ENCODE measurements at regions not wholly inside any gene's neighbourhood (a gene's known extent, or its start where the extent isn't known, plus 50 kb on each side); places are given as distances from the start of the nearest gene placed in this dataset.

GRCh38 chr15:93662162-93662885 is 569.0 kb upstream of the MCTP2 start:
- in situ Hi-C loops (cut with HindIII; ENCODE audit: low pct_unique_long_range_greater_than_20kb, low sequenced_read_pairs) = no loop called here
- no peak for TF ChIP-seq JUND (IDR thresholded peaks at IDR 0.05; ENCODE audit: low read depth)
- no peak for DNase-seq (ENCODE audit: low read depth in 1 of 2, low spot score in 1 of 2)

DNA sequence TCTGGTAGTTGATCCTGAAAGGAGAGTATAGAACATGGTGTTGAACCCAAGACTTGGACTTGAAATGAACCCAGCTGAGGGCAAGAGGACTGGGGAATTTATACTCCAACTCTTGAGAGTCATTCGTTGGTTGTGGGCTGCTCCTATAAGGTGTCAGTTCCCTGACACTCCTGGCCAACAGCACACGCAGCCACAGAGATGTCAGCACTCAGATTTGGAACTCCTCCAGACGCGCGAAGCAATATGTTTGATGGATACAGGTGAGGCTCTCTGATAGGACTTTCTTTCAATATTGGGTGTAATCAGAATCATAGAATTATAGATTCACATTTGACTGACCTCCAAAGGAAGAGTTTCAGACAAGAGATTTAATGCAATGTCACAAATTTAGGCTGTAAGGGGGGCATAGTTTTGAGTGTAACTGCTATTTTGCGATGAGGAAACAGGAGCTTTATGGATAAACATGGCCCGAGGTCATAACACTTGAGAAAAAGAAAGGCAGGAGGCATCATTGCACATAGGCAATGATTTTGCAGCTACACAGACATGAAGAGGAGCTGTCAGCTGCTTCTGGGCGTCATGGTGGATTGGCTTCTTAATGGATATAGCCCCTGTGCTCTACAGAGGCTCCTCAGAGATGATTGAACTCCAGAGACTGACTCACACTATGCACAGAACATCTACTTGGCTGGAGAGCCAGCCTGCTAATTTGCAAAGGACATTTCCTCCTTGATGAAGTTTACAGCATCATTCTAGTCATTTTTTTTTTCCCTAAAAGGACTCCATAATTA is 569.2 kb upstream of the RGMA start:
- no peak for TF ChIP-seq JUND (IDR thresholded peaks at IDR 0.05; ENCODE audit: low read depth)
- in situ Hi-C loops (cut with HindIII; ENCODE audit: low pct_unique_long_range_greater_than_20kb, low sequenced_read_pairs) = no loop called here

DNA sequence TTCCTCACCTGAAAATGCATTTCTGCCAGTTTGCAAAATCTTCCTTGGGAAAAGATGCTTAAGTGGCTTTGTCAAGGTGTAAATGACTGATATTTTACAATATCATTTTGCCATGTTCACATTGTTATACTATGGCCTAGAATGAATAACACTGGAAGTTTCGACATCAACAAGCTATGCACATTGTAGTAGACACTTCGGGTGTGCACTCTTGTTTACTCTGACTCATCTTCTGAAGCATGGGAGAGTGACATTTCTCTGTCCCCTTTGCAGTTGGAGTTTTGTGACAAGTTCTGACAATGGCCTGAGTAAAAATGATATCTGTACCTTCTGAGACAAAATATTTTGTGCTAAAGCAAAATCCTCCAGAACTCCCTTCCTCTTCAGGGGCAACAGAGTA is 567.0 kb upstream of the RGMA start:
- DNase-seq (ENCODE audit: low read depth in 1 of 2, low spot score in 1 of 2) = no peak
- in situ Hi-C loops (cut with HindIII; ENCODE audit: low pct_unique_long_range_greater_than_20kb, low sequenced_read_pairs) = no loop called here

More for the DNA sequence above, 569.2 kb upstream of the RGMA start:
- DNase-seq (ENCODE audit: low read depth in 1 of 2, low spot score in 1 of 2) = no peak

DNA sequence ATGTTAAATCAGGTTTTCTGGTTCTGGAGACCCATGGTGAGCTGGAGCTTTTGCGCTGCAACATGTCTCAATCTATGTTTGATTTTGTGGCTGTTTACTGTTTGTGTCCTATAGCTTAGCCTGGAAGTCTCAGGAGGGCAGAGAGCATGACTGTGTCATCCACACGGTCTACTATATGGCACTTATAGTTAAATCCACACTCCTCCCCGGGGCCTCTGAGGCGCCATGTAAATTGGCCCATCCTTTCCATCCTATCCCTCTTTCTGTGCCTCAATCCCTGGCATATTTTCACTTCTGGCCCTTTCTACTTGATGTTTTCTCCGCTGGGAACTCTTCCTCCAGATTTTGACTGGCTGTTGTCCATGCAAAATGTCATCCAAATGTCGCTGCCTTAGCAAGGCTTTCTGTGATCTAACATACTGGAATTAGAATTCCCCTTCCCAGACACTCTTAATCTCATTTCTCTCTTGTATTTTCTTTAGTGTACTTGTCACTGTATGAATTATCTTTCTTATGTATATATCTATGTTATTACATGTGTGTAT is 560.8 kb upstream of the RGMA start:
- in situ Hi-C loops (cut with HindIII; ENCODE audit: low pct_unique_long_range_greater_than_20kb, low sequenced_read_pairs) = no loop called here
- no peak for DNase-seq (ENCODE audit: low read depth in 1 of 2, low spot score in 1 of 2)
- TF ChIP-seq JUND (IDR thresholded peaks at IDR 0.05; ENCODE audit: low read depth) = no peak

More for the DNA sequence above, 567.0 kb upstream of the RGMA start:
- TF ChIP-seq JUND (IDR thresholded peaks at IDR 0.05; ENCODE audit: low read depth) = no peak

DNA sequence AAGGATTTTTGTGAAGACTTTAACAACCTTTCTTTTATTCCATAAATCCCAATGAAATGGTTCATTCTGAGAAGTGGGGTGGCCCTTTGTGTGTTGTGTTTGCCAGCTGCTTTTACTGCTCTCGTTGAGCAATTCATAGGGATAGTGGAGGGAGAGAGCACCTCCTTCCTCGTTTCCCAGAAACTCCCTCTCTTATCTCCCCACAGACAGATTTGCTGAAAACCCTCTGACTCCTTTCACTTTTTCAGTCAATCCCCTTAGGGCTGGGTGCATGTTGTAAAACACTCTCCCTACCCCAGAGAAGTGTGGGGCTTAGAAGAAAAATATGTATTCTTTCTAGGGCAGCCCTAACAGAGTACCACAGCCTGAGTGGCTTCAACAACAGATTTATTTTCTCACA is 557.2 kb upstream of the RGMA start:
- in situ Hi-C loops (cut with HindIII; ENCODE audit: low pct_unique_long_range_greater_than_20kb, low sequenced_read_pairs) = no loop called here
- no peak for TF ChIP-seq JUND (IDR thresholded peaks at IDR 0.05; ENCODE audit: low read depth)
- DNase-seq (ENCODE audit: low read depth in 1 of 2, low spot score in 1 of 2) = no peak

GRCh38 chr15:93645594-93645993 is 556.6 kb upstream of the RGMA start:
- in situ Hi-C loops (cut with HindIII; ENCODE audit: low pct_unique_long_range_greater_than_20kb, low sequenced_read_pairs) = no loop called here
- no peak for DNase-seq (ENCODE audit: low read depth in 1 of 2, low spot score in 1 of 2)
- TF ChIP-seq JUND (IDR thresholded peaks at IDR 0.05; ENCODE audit: low read depth) = no peak

- no peak for TF ChIP-seq JUND (IDR thresholded peaks at IDR 0.05; ENCODE audit: low read depth)
- in situ Hi-C loops (cut with HindIII; ENCODE audit: low pct_unique_long_range_greater_than_20kb, low sequenced_read_pairs) = no loop called here
- no peak for DNase-seq (ENCODE audit: low read depth in 1 of 2, low spot score in 1 of 2)
Measured at GRCh38 chr15:93644595-93644994, 555.6 kb upstream of the RGMA start.

DNA sequence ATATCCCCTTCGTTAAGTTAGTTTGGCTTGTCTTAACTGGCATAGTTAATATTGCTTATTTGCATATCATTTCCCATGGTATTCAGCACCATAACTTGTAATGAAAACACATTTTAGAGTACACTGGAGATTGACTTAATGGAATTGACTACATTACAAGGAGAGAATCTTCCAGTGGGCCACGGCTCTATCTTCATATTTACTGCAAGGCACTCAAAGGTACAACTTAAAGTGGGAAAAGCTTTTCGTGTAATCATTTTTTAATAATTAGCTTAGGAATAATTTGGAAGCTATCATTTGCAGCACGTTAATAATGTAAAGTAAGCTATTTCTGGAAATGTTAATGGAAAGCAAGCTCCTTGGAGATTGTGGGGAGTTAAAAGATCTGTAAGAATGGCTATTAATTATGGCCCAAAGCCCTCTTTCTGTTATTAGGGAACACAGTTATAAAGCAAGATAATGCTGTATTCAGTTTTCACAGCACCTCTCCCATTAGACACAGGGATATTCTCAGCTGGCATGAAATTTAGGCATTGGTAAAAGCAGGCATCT is 551.5 kb upstream of the RGMA start:
- no peak for TF ChIP-seq JUND (IDR thresholded peaks at IDR 0.05; ENCODE audit: low read depth)
- DNase-seq (ENCODE audit: low read depth in 1 of 2, low spot score in 1 of 2) = no peak
- in situ Hi-C loops (cut with HindIII; ENCODE audit: low pct_unique_long_range_greater_than_20kb, low sequenced_read_pairs) = no loop called here

DNA sequence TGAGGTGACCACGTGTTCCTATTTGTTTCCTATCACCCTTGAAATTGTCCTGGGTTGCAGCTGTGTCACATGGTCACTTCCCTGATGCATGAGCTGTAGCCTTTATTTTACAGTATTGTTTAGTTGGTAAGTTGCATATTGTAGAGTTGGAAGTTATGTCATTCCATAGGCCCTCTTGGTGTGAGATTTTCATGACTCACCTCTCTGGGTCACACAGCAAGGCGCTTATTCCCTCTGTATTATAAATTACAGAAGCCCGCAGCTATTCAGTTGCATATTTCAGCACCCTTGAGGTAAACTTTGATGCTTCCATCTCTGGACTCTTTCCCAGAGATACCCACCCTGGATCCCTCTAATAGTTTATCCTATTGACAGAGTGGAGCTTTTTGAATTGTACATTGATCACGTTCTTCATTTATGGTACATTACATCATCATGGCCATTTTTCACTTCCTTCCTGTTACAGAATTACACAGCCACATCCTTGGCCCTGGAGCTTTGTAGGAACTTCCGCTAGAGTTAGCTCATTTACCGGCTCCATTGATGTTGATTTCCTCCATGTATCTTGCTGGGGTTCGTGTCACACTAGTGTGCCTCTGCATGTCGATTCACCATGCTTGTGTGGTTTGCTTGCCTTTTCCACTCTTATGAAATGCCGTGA is 543.1 kb upstream of the RGMA start:
- no peak for DNase-seq (ENCODE audit: low read depth in 1 of 2, low spot score in 1 of 2)
- in situ Hi-C loops (cut with HindIII; ENCODE audit: low pct_unique_long_range_greater_than_20kb, low sequenced_read_pairs) = no loop called here
- no peak for TF ChIP-seq JUND (IDR thresholded peaks at IDR 0.05; ENCODE audit: low read depth)

GRCh38 chr15:93619597-93619996 is 530.6 kb upstream of the RGMA start:
- no peak for DNase-seq (ENCODE audit: low read depth in 1 of 2, low spot score in 1 of 2)
- in situ Hi-C loops (cut with HindIII; ENCODE audit: low pct_unique_long_range_greater_than_20kb, low sequenced_read_pairs) = no loop called here
- no peak for TF ChIP-seq JUND (IDR thresholded peaks at IDR 0.05; ENCODE audit: low read depth)

DNA sequence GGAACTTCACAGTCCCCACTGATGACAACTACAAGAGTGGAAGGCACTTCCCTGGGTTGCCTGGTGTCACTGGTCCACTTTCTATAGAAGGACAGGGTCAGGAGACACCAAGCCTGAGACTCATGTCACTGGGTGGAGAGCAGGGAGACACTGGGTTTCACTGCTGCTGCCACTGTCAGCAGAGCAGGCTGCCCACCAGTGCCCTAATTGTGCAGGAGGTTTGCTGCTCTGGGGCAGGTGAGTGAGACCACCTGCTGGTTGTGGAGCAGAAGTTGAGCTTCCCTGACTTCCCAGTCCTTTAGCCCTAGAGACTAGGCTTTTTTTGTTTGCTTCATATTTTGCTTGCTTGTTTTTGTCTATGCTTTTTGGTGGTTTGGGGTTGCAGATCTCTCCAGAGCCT is 528.4 kb upstream of the RGMA start:
- in situ Hi-C loops (cut with HindIII; ENCODE audit: low pct_unique_long_range_greater_than_20kb, low sequenced_read_pairs) = no loop called here
- no peak for TF ChIP-seq JUND (IDR thresholded peaks at IDR 0.05; ENCODE audit: low read depth)
- no peak for DNase-seq (ENCODE audit: low read depth in 1 of 2, low spot score in 1 of 2)

DNA sequence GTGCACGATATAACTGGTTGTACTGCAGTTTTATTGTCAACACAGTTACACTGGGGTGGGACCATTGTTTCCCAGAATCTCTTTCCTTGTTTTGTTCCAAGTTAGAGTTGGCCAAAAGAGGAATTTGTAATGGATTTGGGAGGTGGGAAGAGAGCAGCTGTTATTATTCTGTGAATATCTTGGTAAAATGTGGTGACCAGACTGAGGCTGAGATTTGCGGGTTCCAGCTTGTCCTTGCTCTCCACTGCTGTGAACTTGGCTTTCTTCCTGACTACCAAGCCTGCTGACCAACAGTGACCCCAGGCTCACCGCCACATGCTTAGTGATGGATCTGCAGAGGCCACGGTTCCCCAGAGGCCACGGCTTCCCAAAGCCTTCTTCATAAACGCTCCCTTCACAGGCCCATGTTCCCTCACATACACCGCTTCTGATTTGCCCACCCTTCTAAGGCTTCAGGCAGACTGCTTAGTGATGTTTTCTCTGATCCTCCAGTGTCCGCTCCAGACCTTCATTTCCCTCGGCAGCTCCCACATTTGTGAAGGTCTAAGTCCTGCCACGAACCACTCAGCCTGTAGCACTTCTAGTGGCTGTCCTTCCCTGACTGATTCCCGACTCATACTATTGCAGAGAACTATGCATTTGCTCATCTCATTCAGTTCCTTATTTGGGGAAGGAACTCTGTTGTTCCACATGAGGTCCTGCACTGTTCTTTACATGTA is 525.5 kb upstream of the RGMA start:
- DNase-seq (ENCODE audit: low read depth in 1 of 2, low spot score in 1 of 2) = peak in 1 of 2 experiments; percentile 2
- no peak for TF ChIP-seq JUND (IDR thresholded peaks at IDR 0.05; ENCODE audit: low read depth)
- in situ Hi-C loops (cut with HindIII; ENCODE audit: low pct_unique_long_range_greater_than_20kb, low sequenced_read_pairs) = no loop called here

Data from T47D (cell line).